GM12873 (cell line): ENCODE measurements at regions not wholly inside any gene's neighbourhood (a gene's known extent, or its start where the extent isn't known, plus 50 kb on each side); places are given as distances from the start of the nearest gene placed in this dataset.

ENCODE experiments used
- CTCF ChIP-seq: IDR thresholded peaks from 2 replicates; pipeline ENCODE4 v1.5.1; 2012; ENCODE audit warnings: low read depth, mild to moderate bottlenecking, moderate library complexity, low read length, control low read depth; ENCODE audit not compliant: insufficient read depth; ENCODE audit errors: missing control alignments

DNA sequence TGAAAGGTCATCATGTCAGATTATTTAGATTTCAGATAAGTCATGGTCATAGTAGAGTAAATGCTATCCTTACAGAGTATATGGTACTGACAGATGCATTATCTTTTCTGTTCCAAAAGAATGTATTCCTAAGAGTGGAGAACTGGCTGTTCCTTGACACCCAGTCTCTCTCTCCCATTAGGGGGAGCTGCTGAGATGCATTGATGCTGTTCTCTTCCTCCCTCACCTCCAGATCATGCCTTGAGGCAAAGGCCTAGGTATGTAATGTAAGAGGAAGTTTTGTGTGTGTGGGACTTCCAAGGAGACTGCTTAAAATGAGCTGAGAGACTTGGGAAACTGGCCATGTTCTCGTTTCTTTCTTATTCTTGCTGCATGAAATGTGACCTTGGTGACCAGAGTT, 979.5 kb upstream of the CELF4 start:
- TF ChIP-seq CTCF, result peak; percentile 62

DNA sequence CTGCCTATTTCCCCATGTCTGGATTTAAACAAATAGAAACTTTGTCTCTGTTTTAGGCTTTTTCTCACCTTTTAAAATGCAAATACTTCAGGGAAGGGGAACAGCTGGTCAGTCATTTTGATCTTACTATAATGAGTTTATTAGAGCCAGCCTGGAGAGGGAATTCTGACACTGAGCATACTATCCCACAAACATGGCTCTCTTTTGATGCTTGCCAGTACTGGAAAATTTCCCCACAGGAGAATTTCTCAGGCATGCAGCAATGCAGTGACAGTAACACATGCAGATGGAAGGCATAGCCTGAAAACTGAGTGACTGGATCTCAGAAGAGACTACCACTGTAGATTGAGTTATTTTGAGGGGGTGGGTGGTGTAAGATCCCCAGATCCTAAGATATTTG, 974.3 kb upstream of the CELF4 start:
- TF ChIP-seq CTCF, result no peak

DNA sequence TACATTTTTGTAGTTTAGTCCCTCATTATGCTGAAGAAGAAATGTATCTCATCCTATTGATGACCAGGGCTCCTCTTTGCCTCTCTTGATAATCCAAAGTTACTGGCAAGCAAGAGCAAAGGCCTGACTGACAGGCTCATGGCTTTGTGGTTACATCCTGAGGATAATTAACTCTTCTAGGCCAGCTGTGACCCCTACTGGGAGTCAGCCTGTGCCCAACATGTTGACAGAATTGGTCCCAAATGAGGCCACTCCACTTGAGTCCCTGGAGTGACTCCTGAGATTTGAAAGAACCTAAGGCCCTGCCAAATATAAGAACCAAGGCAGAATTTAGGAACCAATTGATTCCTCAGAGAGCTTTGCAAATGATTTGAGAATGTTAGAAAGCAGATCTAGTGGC, 973.8 kb upstream of the CELF4 start:
- TF ChIP-seq CTCF, result no peak

- TF ChIP-seq CTCF, result no peak
Observed at GRCh38 chr18:38534073-38534472, 968.5 kb upstream of the CELF4 start.

GRCh38 chr18:38526922-38527321, 961.3 kb upstream of the CELF4 start:
- no peak for TF ChIP-seq CTCF

GRCh38 chr18:38525039-38525438, 959.4 kb upstream of the CELF4 start:
- no peak for TF ChIP-seq CTCF

DNA sequence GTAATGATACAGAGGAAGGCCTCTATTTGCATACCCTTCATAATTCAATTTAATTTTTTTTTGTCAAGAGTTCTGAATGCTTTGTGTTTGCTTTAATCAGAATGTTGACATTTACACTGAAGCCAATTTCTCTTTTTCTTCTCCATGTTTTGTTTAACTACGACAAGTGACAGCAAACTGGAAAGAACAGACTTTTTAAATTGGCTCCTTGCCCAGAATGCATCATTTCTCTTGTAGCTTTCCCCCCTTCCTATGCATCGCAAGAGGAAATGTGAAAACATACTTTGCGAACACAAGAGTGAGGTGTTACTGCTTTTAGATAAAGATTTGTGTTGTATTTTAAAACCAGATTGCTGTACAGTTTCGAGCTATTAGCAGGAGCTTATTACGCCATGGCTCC, 955.2 kb upstream of the CELF4 start:
- TF ChIP-seq CTCF, result no peak

GRCh38 chr18:38502539-38502938, 936.9 kb upstream of the CELF4 start:
- no peak for TF ChIP-seq CTCF
